Caki2 (cell line): ENCODE measurements at regions not wholly inside any gene's neighbourhood (a gene's known extent, or its start where the extent isn't known, plus 50 kb on each side); places are given as distances from the start of the nearest gene placed in this dataset.

Experiments used
- DNase-seq: peaks from one replicate; pipeline ENCODE4 v3.0.0-alpha.2; 2015; ENCODE audit warnings: low read depth
- in situ Hi-C: cut with HindIII; loops from 2 replicates; pipeline ENCODE4 v1.10.0; 2016; ENCODE audit warnings: low sequenced_read_pairs, low pct_unique_long_range_greater_than_20kb, mixed read lengths

GRCh38 chr6:26194329-26194701, 107.1 kb downstream of the HFE start:
- DNase-seq: no peak
- in situ Hi-C loops: loop anchor here (10.0 kb wide), 1 partner anchor 130 kb away; no protein-coding TSS in a partner anchor

DNA sequence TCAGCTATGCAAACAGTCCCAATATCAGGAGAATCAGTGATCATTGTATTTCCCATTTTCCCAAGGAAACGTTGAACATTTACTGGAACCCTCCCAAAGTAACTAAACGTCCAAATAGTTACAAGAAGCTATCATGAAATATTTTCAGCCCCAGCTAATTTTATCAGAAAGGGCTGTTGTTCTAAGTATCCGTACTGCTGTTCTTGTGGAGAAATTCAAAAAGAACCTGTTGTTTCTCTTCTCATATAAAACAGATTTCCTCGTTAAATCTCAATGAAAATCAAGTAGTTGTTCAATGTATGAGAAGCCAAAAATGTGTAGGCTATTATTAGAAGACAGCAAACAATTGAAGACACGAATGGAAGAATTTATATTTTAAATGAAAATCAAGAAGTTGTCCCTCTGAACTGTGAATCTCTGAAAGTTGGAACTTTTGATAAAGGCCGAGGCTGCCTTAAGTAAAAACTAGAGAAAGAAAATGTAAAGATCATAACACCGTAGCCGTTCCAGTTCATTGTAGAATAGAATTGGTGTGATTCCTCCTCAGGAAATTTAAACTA, 107.7 kb downstream of the HFE start:
- in situ Hi-C loops: loop anchor here (10.0 kb wide), 1 partner anchor 130 kb away; no protein-coding TSS in a partner anchor
- no peak for DNase-seq

- in situ Hi-C loops: loop anchor here (10.0 kb wide), 1 partner anchor 131 kb away; no protein-coding TSS in a partner anchor
- peak; percentile 94 for DNase-seq
Observed at GRCh38 chr6:26195376-26195923, 108.2 kb downstream of the HFE start.

GRCh38 chr6:26195924-26196845, 109.0 kb downstream of the HFE start:
- in situ Hi-C loops: loop anchor here (10.0 kb wide), 1 partner anchor 131 kb away; no protein-coding TSS in a partner anchor
- no peak for DNase-seq

DNA sequence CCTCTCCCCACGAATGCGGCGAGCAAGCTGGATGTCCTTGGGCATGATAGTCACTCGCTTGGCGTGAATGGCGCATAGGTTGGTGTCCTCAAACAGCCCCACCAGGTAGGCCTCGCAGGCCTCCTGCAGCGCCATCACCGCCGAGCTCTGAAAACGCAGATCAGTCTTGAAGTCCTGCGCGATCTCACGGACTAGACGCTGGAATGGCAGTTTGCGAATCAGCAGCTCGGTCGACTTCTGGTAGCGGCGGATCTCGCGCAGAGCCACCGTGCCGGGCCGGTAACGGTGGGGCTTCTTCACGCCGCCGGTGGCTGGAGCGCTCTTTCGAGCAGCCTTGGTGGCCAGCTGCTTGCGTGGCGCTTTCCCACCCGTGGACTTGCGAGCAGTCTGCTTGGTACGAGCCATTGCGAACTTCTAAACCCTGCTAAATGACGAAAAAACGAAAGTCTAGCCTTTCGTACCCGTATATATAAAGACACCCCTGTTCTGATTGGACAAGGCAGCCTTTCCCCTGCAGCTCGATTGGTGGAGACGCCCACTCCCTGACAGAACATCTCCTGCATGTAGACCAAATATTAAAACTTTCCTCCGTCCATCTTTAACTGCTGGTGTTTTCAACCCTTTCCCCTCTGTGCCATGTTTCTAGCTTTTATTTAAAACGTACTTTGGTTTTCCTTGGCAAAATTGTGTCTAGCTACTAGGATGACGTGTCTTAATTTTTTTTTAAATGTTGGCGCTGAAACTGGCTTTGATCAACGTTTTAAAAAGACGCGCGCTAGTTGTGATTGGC, 109.8 kb downstream of the HFE start:
- in situ Hi-C loops: loop anchor here (10.0 kb wide), 1 partner anchor 132 kb away; no protein-coding TSS in a partner anchor
- DNase-seq: peak; percentile 94

- in situ Hi-C loops: loop anchor here (10.0 kb wide), 1 partner anchor 133 kb away; no protein-coding TSS in a partner anchor
- DNase-seq: peak; percentile 71
Observed at GRCh38 chr6:26197636-26197932, 110.4 kb downstream of the HFE start.

- in situ Hi-C loops: loop anchor here (10.0 kb wide), 1 partner anchor 133 kb away; no protein-coding TSS in a partner anchor
- DNase-seq: peak; percentile 62
Observed at GRCh38 chr6:26197933-26198721, 110.9 kb downstream of the HFE start.

DNA sequence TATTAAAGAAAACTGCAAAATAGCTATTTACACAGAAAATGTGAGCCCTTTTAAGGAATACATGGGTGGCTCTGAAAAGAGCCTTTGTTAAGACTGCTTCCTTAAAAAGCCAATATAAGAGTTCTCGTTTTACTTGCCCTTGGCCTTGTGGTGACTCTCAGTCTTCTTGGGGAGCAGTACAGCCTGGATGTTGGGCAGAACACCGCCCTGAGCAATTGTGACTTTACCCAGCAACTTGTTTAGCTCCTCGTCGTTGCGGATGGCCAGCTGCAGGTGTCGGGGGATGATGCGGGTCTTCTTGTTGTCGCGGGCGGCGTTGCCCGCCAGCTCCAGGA, 111.5 kb downstream of the HFE start:
- no peak for DNase-seq
- in situ Hi-C loops: loop anchor here (10.0 kb wide), 1 partner anchor 134 kb away; no protein-coding TSS in a partner anchor

- peak; percentile 97 for DNase-seq
- in situ Hi-C loops: loop anchor here (10.0 kb wide), 1 partner anchor 134 kb away; no protein-coding TSS in a partner anchor
Observed at GRCh38 chr6:26199057-26199772, 112.0 kb downstream of the HFE start.

DNA sequence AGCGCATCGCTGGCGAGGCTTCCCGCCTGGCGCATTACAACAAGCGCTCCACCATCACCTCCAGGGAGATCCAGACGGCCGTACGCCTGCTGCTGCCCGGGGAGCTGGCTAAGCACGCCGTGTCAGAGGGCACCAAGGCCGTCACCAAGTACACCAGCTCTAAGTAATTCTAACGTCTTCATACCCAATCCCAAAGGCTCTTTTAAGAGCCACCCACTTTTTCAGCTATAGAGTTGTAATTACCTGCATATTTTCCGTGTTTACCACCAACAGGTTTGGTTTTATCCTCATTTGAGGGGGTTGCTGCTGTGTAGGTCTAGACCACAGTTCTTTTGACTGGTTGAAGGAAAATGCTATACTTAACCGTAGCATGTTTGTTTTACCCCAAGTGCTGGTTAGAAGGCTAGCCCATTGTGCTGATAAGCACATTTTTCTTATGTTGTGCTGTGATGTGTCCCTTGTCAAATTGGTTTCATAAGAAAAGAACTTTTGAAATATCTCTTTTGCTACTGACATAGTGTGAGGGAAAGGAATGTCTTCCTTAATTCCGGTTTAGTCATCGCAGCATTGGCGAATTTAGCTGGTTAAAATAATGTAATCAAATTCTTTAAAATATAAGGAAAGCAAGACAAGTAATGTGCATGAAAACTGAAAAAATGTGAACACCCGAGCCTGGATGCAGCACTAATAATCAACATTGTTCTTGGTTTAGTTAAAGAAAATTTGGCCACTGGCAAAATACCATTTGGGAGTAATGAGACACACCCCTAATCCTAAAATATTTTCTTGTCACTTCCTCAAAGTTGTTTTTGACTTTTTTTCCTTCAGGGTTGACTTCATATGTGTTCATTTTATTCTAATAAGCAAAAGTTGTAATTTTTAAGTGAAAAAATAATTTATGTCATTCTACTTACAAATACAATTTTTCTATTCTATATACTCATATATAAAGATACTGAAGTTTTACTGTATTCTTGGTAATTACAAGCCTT, 112.8 kb downstream of the HFE start:
- DNase-seq: no peak
- in situ Hi-C loops: loop anchor here (10.0 kb wide), 1 partner anchor 135 kb away; no protein-coding TSS in a partner anchor

GRCh38 chr6:26200918-26201721, 113.9 kb downstream of the HFE start:
- no peak for DNase-seq
- in situ Hi-C loops: no loop called here

DNA sequence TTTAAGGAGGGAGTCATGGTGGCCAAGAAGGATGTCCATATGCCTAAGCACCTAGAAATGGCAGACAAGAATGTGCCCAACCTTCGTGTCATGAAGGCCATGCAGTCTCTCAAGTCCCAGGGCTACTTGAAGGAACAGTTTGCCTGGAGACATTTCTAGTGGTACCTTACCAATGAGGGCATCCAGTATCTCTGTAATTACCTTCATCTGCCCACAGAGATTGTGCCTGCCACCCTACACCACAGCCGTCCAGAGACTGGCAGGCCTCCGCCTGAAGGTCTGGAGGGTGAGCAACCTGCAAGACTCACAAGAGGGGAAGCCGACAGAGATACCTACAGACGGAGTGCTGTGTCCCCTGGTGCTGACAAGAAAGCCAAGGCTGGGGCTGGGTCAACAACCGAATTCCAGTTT, 115.0 kb downstream of the HFE start:
- in situ Hi-C loops: no loop called here
- DNase-seq: no peak

- DNase-seq: no peak
- in situ Hi-C loops: no loop called here
Observed at GRCh38 chr6:26202811-26203583, 115.8 kb downstream of the HFE start.

DNA sequence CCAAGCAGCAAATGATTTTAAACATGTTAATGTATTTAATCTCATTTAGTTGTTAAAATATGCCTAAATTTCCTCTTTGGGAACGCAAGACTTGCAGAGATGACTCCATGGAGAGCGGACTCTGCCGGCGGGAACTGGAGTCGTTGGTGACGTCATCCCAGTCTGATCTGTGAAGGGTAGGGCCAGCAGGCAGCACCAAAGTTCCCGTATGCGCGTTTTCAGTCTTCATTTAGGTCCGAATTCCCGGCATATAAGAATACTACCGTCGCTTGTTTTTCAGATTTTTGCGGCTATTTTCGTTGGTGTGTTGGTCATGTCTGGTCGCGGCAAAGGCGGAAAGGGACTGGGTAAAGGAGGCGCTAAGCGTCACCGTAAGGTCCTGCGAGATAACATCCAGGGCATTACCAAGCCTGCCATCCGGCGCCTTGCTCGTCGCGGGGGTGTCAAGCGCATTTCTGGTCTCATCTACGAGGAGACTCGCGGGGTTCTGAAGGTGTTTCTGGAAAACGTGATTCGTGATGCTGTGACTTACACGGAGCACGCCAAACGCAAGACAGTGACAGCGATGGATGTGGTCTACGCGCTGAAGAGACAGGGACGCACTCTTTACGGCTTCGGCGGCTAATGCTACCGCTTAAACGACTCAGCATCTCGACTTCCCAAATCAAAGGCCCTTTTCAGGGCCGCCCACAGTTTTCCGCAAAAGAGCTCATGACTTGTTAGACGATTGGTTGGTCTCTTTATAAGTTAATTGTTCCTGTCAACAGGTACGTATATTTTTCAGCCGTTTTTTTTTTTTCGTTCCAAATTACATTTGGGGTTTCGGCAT, 117.3 kb downstream of the HFE start:
- DNase-seq: peak; percentile 99
- in situ Hi-C loops: no loop called here
